ENCODE measurements at regions not wholly inside any gene's neighbourhood (a gene's known extent, or its start where the extent isn't known, plus 50 kb on each side); places are given as distances from the start of the nearest gene placed in this dataset.

DNA sequence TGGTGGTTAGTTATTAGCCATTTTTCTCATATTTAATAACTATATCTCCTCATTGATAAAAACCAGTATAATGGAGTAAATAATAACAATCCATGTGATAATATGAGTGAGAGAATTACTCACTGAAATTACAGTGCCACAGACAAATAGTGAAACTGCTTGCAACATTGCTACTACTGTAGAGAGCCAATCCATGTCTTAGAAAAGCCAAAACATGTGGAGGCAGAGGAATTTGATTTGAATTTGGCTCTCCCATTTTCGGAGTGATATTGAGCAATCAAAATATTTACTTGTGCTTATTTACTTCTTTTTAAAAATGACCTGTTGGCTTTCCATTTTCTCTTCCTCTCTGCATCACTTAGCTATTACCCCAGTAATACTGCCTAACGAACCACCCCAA is 288.3 kb upstream of the TCF4 start:
- Histone ChIP-seq H3K4me1 (replicated peaks) (no peaks in the 10 kb centered on the region), H3K36me3 (no peaks in the 10 kb centered on the region), H3K4me3 (no peak overlapping the region), H3K27me3 (replicated peaks; ENCODE audit: insufficient read depth) (no peaks in the 10 kb centered on the region), H3K9me3 (no peaks in the 10 kb centered on the region), H3K27ac (no peak overlapping the region)
- intact Hi-C loops (cut with DNase I): no loop called here
- no peak for TF ChIP-seq POLR2AphosphoS5 (IDR thresholded peaks at IDR 0.05)
- TF ChIP-seq CTCF (IDR thresholded peaks at IDR 0.05): no peak
- TF ChIP-seq POLR2A (IDR thresholded peaks at IDR 0.05): no peak
- no peak for DNase-seq (ENCODE audit: low spot score)
- 92% methylated on average over 2 of the region's 2 CpGs for WGBS

DNA sequence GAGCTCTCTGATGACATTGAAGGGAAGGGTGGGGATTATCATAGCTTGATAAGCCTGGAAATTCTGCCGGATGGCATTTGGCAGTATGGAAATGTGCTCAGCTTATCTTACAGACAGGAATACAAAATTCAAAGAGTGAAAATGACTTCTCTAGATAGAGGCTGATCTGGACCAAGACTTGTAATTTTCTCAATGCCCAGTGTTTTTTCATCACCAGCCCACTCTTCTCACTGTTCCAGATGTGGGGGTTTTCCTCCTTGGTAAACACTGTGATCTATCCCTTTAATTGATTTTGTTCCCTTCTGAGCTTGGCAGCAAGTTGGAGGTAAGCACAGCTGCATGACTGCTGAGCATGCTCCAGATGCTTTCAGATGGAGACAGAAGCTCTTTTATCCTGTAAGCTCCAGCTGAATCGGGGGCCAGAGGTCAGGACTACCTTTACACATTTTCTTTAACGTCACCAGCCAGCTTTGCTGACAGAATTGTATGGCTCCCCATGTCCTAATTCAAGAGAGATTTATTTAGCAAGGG is 287.4 kb upstream of the TCF4 start:
- H3K27ac ChIP-seq: no peak overlapping the region
- H3K4me3 ChIP-seq: no peak overlapping the region
- no peaks in the 10 kb centered on the region for H3K36me3 ChIP-seq
- intact Hi-C loops (cut with DNase I): no loop called here
- TF ChIP-seq POLR2A (IDR thresholded peaks at IDR 0.05) (no peak), CTCF (IDR thresholded peaks at IDR 0.05) (no peak), POLR2AphosphoS5 (IDR thresholded peaks at IDR 0.05) (no peak)
- no peaks in the 10 kb centered on the region for H3K27me3 ChIP-seq (replicated peaks; ENCODE audit: insufficient read depth)
- H3K4me1 ChIP-seq (replicated peaks): no peaks in the 10 kb centered on the region
- 45% methylated on average over 3 of the region's 3 CpGs for WGBS
- no peaks in the 10 kb centered on the region for H3K9me3 ChIP-seq
- DNase-seq (ENCODE audit: low spot score): no peak

GRCh38 chr18:55869556-55870501 is 281.8 kb upstream of the TCF4 start:
- Histone ChIP-seq H3K9me3 (no peaks in the 10 kb centered on the region), H3K27ac (no peak overlapping the region), H3K4me3 (no peak overlapping the region), H3K4me1 (replicated peaks) (no peaks in the 10 kb centered on the region), H3K27me3 (replicated peaks; ENCODE audit: insufficient read depth) (no peaks in the 10 kb centered on the region), H3K36me3 (no peaks in the 10 kb centered on the region)
- TF ChIP-seq POLR2AphosphoS5 (IDR thresholded peaks at IDR 0.05) (no peak), CTCF (IDR thresholded peaks at IDR 0.05) (no peak), POLR2A (IDR thresholded peaks at IDR 0.05) (no peak)
- WGBS: 64% methylated on average over 7 of the region's 7 CpGs
- intact Hi-C loops (cut with DNase I): no loop called here
- no peak for DNase-seq (ENCODE audit: low spot score)

GRCh38 chr18:55868909-55869308 is 280.9 kb upstream of the TCF4 start:
- no peak for DNase-seq (ENCODE audit: low spot score)
- Histone ChIP-seq H3K4me1 (replicated peaks) (no peaks in the 10 kb centered on the region), H3K27me3 (replicated peaks; ENCODE audit: insufficient read depth) (no peaks in the 10 kb centered on the region), H3K36me3 (no peaks in the 10 kb centered on the region), H3K4me3 (no peak overlapping the region), H3K9me3 (no peaks in the 10 kb centered on the region), H3K27ac (no peak overlapping the region)
- 88% methylated on average over 1 of the region's 1 CpG for WGBS
- no peak for TF ChIP-seq POLR2A (IDR thresholded peaks at IDR 0.05)
- no peak for TF ChIP-seq CTCF (IDR thresholded peaks at IDR 0.05)
- TF ChIP-seq POLR2AphosphoS5 (IDR thresholded peaks at IDR 0.05): no peak
- intact Hi-C loops (cut with DNase I): no loop called here

- H3K27ac ChIP-seq: no peak overlapping the region
Observed at GRCh38 chr18:55866886-55867285, 278.9 kb upstream of the TCF4 start.

More at GRCh38 chr18:55866886-55867285, 278.9 kb upstream of the TCF4 start:
- Histone ChIP-seq H3K36me3 (no peaks in the 10 kb centered on the region), H3K27me3 (replicated peaks; ENCODE audit: insufficient read depth) (no peaks in the 10 kb centered on the region), H3K9me3 (no peaks in the 10 kb centered on the region), H3K4me1 (replicated peaks) (no peaks in the 10 kb centered on the region), H3K4me3 (no peak overlapping the region)
- WGBS: 97% methylated on average over 7 of the region's 7 CpGs
- no peak for DNase-seq (ENCODE audit: low spot score)
- intact Hi-C loops (cut with DNase I): no loop called here
- TF ChIP-seq CTCF (IDR thresholded peaks at IDR 0.05) (no peak), POLR2AphosphoS5 (IDR thresholded peaks at IDR 0.05) (no peak), POLR2A (IDR thresholded peaks at IDR 0.05) (no peak)

All from prostate gland (tissue), 2 donors.